NCI-H1417 treated with DMSO at 0.1 percent for 48 hours (cell line): ENCODE measurements at regions not wholly inside any gene's neighbourhood (a gene's known extent, or its start where the extent isn't known, plus 50 kb on each side); places are given as distances from the start of the nearest gene placed in this dataset.

Experiments used
- DNase-seq: peaks from one replicate; lab custom pipeline; 2025; lab: John Stamatoyannopoulos, UW

GRCh38 chr2:5067816-5068215 lies 624.4 kb upstream of the SOX11 start:
- no peak for DNase-seq

DNA sequence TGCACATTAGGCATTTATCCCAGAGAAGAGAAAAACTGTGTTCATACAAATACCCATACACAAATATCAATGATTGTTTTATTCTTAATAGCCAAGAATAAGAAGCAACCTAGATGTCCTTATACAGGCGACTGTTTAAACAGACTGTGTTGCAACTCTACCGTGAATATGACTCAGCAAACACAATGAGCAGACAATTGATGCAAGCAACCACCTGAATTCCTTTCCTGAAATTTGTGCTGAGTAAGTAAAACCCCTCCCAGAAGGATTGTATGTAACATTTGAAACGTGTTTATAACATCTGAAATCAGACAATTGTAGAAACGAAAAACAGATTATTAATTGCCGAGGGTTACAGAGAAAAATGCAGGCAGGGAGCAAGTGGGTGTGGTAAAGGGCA lies 621.9 kb upstream of the SOX11 start:
- DNase-seq: no peak

DNA sequence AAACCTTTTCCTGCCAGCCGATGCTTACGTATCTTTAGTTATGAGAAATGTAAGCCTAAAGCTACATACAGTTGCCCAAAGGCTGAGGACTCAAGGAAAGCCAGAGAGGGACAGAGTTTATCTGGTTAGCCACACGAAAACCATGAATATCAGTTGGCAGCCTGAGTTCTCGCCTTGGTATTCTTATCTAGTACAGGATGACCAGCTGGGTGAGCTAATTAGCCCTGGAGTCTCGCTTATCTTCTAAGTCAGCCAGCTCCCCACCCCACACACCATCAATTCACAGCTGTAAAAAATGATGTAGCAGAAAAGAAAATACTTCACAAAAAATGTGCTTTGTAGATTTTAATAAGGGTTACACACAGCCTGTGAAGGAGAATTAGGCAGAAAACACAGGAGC lies 617.5 kb upstream of the SOX11 start:
- no peak for DNase-seq

DNA sequence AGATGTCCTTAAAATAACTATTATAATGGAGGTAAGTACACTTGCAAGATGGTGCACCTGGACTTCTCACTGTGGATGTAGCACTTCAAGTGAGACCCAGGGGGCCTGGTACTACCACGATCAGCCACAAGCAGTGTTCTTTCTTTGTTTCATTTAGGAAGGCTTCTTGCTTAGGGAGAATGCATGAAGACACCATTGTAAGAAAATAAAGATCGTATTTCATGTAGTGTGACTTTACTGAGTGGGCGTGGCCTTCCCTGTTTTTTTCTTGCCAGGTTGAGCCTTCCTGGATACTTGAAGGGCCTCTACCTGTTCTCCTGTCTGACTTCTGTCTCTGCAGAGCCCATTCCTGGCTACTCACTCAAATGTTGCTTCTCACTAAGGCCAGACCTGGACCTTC lies 615.6 kb upstream of the SOX11 start:
- DNase-seq: no peak

DNA sequence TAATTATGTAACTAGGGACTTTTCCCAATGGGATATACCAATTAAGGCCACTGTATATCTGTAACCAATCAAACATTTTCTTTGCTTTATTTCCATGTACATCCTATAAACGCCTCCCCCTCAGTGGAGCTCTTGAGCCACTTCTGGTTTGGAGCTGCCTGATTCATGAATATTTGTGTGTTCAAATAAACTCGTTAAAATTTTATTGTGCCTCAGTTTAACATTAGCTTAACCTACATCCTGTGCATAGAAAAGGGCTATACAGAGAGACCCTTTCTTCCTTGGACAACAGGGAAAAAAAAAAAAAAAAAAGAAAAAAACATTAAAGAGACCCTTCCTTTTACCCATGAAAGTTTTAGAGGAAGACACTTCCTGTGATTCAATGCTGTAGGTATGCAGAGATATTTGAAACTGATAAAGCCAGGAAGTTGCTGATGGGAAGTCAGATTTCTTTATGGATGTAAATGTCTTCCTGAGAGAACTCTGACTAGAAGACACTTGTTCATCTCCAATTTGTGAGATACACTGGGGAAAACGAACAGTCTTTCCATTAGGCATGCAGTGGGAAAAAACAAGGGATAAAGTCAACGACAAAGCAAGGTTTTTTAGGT lies 614.6 kb upstream of the SOX11 start:
- no peak for DNase-seq

GRCh38 chr2:5083402-5083801 lies 608.8 kb upstream of the SOX11 start:
- no peak for DNase-seq

DNA sequence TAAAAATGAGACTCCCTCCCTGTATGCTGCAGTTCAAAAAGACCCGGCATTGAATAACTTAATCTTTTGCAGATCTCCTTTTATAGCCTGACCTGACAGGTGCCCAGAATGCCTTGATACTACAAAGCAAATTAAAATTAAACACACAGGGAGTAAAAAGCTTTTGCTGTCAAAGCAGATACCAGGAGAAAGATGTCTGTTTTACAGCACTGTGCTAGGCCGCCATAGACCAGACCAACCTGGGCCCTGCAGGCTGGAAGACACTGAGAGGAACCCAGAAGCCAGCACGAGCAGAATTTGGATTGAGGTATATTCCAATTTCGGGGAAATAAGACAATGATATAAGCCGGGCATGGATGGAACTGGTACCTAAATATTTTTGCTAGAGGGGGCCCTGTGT lies 602.8 kb upstream of the SOX11 start:
- no peak for DNase-seq

DNA sequence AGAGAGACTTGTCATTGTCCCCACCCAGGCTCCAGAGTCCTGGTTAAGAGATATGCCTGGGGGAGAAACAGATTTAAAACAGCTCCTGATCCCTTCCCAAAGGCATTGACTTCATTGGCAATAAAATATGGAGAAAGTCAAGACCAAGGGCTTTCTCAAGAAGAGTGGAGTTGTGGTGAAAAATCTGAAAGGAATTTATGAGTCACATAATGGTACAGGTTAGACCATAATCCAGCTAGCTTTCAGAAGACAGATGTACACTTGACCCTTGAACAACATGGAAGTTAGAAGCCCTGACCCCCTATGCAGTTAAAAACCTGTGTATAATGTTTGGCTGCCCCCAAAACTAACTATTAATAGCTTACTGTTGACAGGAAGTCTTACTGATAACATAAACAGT lies 599.1 kb upstream of the SOX11 start:
- DNase-seq: no peak

DNA sequence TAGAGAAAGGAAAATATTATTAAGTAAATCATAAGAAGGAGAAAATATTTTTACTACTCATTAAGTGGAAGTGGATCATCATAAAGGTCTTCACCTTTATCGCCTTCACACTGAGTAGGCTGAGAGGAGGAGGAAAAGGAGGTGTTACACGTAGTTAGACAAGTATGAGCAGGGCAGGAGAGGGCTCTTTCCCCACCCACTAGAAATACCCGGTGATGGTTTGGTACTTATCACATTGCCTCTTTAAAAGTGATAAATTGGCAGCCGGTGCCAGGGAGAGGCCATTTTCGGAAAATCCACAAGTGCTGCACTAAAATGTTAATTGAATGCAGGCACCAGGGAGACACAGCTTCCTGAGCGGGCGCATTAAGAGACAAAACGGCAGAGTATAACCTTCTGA lies 598.7 kb upstream of the SOX11 start:
- DNase-seq: no peak

- DNase-seq: no peak
These were observed 598.0 kb upstream of the SOX11 start for GRCh38 chr2:5094192-5094591.

DNA sequence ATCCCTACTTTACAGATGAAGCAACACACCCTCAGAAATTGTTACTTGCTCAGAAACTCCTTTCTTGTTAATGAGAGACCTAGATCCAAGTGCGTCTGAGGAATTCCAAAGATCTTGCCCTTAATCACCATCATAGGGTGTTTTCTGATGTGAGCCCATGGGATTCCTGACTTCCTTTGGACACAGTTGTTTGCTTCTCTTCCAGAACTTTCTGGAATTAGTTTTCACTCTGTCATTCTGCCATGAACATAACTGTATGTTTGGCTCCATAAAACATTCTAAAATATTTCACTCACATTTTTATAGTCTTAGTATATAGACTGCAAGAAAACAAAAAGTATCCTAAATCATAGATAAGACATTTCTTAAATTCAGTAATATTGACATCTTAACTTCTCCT lies 593.9 kb upstream of the SOX11 start:
- DNase-seq: no peak

DNA sequence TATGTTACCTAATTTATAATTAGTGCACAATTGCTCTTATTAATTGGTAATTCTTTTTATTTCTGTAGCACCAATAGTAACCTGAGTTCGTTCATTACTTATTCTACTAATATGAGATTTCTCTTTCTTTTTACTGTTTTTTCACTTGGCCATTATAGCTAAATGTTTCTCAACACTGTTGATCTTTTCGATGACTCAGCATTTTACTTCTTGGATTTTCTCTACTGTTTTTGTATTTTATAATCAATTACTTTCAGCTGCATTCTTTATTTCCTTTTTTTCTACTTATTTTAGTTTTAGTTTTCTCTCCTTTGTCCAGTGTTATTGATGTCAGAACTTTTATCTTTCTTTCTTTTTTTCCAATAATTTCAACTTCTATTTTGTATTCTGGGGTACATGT lies 589.4 kb upstream of the SOX11 start:
- no peak for DNase-seq

GRCh38 chr2:5111581-5111980 lies 580.6 kb upstream of the SOX11 start:
- peak; percentile 92 for DNase-seq

DNA sequence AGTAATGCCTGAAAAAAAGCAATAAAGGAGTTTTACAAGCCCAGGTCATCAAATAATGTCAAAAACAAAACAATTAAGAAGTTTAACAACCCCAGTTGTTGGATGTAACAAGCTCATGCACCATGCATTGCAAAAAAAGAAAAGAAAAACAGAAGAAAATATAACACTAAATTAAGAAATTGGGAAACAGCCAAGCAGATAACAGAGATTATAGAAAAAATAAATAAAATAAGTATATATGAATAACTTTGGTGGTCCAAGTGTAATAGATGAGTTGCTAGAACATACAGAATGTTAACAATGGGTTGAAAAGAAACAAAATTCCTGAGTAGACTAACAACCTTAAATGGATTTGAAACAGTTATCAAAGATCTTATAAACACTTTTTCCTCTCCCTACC lies 573.1 kb upstream of the SOX11 start:
- no peak for DNase-seq

GRCh38 chr2:5121121-5121520 lies 571.1 kb upstream of the SOX11 start:
- no peak for DNase-seq

- no peak for DNase-seq
These were observed 570.5 kb upstream of the SOX11 start for GRCh38 chr2:5121642-5122041.

- no peak for DNase-seq
These were observed 568.5 kb upstream of the SOX11 start for GRCh38 chr2:5123582-5124196.

- peak; percentile 56 for DNase-seq
These were observed 567.0 kb upstream of the SOX11 start for GRCh38 chr2:5125017-5125730.

GRCh38 chr2:5132281-5132680 lies 559.9 kb upstream of the SOX11 start:
- DNase-seq: no peak

DNA sequence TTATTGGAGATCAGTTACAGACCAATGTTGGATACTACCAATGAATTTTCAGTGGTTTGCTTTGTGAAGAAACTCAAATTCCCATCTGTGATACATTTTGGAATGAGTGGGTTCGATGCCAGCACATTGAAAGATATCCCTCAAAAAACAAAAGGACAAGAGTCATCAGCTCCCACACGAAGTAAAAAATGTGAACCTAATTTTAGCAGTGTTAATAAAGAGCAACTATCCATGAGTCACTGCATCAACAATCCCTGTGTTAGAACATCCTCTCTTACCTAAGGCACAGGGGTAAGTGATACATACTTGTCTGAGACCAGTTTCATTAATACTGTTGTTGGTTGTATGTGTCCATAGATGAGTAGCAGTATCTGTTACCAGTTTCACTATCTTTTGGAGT lies 551.8 kb upstream of the SOX11 start:
- no peak for DNase-seq

DNA sequence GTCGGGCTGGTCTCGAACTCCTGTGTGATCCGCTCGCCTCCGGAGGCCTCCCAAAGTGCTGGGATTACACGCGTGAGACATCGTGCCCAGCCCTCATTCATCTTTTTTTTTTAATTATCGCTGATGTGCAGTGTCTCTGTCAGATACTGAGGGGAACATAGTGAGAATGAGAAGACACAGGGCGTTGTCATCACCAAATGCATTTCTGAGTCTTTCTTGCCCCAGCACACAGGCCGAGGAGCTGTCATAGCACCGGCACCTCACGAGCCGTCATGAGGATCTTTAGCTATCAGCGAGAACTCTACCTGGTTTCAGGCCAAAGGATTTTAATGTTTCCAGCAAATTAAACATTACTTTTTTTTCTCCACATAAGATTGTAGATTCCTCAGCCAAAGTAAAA lies 548.0 kb upstream of the SOX11 start:
- no peak for DNase-seq

DNA sequence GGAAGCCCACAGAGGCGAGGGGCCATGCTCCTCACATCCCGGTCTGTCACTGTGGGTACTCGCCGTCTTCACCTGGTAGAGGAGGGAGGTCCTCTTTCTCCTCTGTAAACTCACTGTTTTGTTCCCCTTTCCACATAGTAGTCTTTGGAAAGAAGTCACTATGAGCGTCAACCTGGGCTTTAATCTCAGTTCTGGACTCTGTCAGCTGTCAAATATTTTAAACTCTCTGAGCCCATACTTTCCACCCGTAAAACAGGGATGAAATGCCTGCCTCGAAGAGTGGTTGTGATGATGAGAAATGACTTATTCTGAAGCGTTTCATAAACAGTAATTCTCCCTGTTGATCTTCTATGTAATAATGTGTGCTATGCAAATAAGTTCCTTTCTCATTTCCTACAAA lies 547.1 kb upstream of the SOX11 start:
- DNase-seq: no peak

DNA sequence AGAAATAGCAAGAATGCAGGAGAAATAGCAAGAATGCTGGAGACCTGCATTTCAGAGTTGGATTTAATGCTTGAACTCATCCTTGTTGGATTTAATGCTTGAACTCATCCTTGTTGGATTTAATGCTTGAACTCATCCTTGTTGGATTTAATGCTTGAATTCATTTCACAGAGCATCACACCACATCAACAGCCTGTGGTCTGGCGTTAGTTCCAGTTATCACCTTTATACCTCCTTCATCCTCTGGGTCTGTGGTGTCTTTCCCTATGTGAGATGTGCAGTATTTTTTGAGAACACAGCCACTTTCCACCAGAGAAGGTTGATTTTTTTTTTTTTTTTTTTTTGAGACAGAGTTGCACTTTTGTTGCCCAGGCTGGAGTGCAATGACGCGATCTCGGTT lies 546.4 kb upstream of the SOX11 start:
- DNase-seq: no peak
